OCI-LY7 (cell line): ENCODE measurements at regions not wholly inside any gene's neighbourhood (a gene's known extent, or its start where the extent isn't known, plus 50 kb on each side); places are given as distances from the start of the nearest gene placed in this dataset.

Source experiments
- CTCF ChIP-seq: fragments of 200-600 bp; sonication (generic); conservative IDR thresholded peaks from 2 replicates; pipeline ENCODE4 v1.5.1; 2014; ENCODE audit warnings: mild to moderate bottlenecking, antibody characterized with exemption, low read length, moderate library complexity, mixed read lengths
- EZH2phosphoT487 ChIP-seq: fragments of 200-600 bp; sonication (generic); IDR thresholded peaks from 2 replicates; pipeline ENCODE4 v1.6.1; 2018; ENCODE audit warnings: low read depth, borderline replicate concordance, mild to moderate bottlenecking, mixed run types, antibody characterized with exemption, low read length, moderate library complexity, mixed read lengths

DNA sequence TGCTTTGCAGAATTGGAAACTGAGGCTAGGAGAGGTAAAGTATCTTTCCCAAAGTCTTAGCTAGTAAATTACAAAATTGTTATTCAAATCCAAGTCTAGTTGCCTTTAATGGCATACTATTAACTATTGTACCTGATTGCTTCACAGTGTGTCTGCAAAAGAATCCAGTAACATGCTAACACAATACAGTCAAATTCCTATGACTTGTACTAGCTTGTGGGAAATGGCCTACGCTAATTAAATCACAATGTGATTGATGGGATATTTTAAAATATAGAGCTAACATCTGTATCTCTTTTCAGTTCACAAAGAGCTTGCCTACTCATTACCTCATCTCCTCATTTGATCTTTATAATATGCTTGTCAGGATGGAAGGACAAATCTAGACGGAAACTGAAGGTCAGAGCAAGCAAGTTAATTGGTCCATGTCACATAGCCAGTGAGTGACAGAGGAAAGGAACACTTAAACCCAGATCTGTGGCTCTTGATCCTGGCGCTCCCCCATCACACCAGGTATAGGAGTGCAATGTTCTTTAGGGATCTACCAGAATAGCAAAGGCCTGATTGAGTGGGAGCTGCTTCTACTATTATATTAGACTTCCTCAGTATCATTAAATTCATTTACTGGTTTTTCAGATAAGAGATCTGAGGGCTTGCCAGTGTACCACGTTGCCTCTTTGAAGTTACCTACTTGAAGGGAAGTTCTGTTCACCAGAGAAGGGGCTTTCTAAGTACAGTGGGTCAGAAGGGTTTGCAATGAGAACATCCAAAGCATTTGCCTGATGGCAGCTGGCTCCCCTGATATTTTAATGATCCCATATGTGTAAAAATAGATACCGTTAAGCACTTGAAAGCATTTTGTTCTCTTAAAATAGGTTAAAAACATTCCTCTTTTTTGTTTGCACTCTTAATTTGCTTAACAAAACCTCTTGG is 213.6 kb upstream of the SESN3 start:
- no peak for TF ChIP-seq CTCF
- TF ChIP-seq EZH2phosphoT487 = no peak
